Neural cell (in vitro differentiated cells): ENCODE measurements at regions not wholly inside any gene's neighbourhood (a gene's known extent, or its start where the extent isn't known, plus 50 kb on each side); places are given as distances from the start of the nearest gene placed in this dataset.

Experiments used
- H2AFZ ChIP-seq: fragments of 200-600, 300-800 bp; sonication (generic), shearing (Covaris generic); 2 replicates; pipeline ENCODE4 v1.6.0; 2014; ENCODE audit warnings: low read depth, mild to moderate bottlenecking, antibody characterized with exemption, low read length, moderate library complexity
- H3F3A ChIP-seq: fragments of 200-600 bp; shearing (Covaris generic); 2 replicates; pipeline ENCODE4 v1.6.1; 2016; ENCODE audit warnings: mild to moderate bottlenecking, moderate library complexity, mixed read lengths, antibody characterized with exemption, low read length; ENCODE audit not compliant: insufficient read depth, poor library complexity, severe bottlenecking
- H3K27ac ChIP-seq: fragments of 200-600, 300-800 bp; sonication (generic), shearing (Covaris generic); 2 replicates; pipeline ENCODE4 v1.5.1; 2014; ENCODE audit warnings: mild to moderate bottlenecking, low read length, moderate library complexity
- H3K27me3 ChIP-seq: fragments of 300-800, 200-600 bp; sonication (generic), shearing (Covaris generic); 2 replicates; pipeline ENCODE4 v1.6.0; 2014; ENCODE audit warnings: mild to moderate bottlenecking, low read depth, low read length, moderate library complexity; ENCODE audit not compliant: insufficient read depth
- H3K36me3 ChIP-seq: fragments of 300-800, 200-600 bp; sonication (generic), shearing (Covaris generic); 2 replicates; pipeline ENCODE4 v1.5.1; 2014; ENCODE audit warnings: mild to moderate bottlenecking, antibody characterized with exemption, low read length, moderate library complexity; ENCODE audit not compliant: insufficient read depth
- H3K4me2 ChIP-seq: fragments of 300-800, 200-600 bp; sonication (generic), shearing (Covaris generic); 2 replicates; pipeline ENCODE4 v1.6.0; 2014; ENCODE audit warnings: mild to moderate bottlenecking, low read length
- H3K4me3 ChIP-seq: fragments of 300-800, 200-600 bp; sonication (generic), shearing (Covaris generic); 2 replicates; pipeline ENCODE4 v1.5.1; 2014; ENCODE audit warnings: mild to moderate bottlenecking, low read length, moderate library complexity
- H3K79me2 ChIP-seq: fragments of 200-600 bp; shearing (Covaris generic); replicated peaks from 2 replicates; pipeline ENCODE4 v1.6.0; 2014; ENCODE audit warnings: mild to moderate bottlenecking, low read length, moderate library complexity; ENCODE audit not compliant: insufficient read depth
- H3K9ac ChIP-seq: fragments of 300-800, 200-600 bp; sonication (generic), shearing (Covaris generic); 2 replicates; pipeline ENCODE4 v1.6.1; 2016; ENCODE audit warnings: mild to moderate bottlenecking, low read length, mixed read lengths
- H3K9me2 ChIP-seq: fragments of 200-600 bp; shearing (Covaris generic); 2 replicates; pipeline ENCODE4 v1.6.1; 2016; ENCODE audit warnings: mild to moderate bottlenecking, low read length, mixed read lengths; ENCODE audit not compliant: insufficient read depth
- H3K9me3 ChIP-seq: fragments of 200-600, 300-800 bp; sonication (generic), shearing (Covaris generic); 2 replicates; pipeline ENCODE4 v1.6.1; 2016; ENCODE audit warnings: mild to moderate bottlenecking, mixed run types, low read length, moderate library complexity, mixed read lengths
- H4K20me1 ChIP-seq: fragments of 200-600 bp; shearing (Covaris generic); 2 replicates; pipeline ENCODE4 v1.6.1; 2016; ENCODE audit warnings: mild to moderate bottlenecking, mixed run types; ENCODE audit not compliant: insufficient read depth
- EP300 ChIP-seq: fragments of 450-650 bp; conservative IDR thresholded peaks from 2 replicates; pipeline ENCODE4 v1.6.1; 2014; ENCODE audit warnings: antibody characterized with exemption, mild to moderate bottlenecking, moderate library complexity; ENCODE audit not compliant: poor library complexity, severe bottlenecking
- EZH2 ChIP-seq: fragments of 200-600, 300-800 bp; shearing (Covaris generic), sonication (generic); IDR thresholded peaks from 2 replicates; pipeline ENCODE4 v1.6.1; 2014; ENCODE audit warnings: antibody characterized with exemption, low read length, borderline replicate concordance, mild to moderate bottlenecking; ENCODE audit not compliant: insufficient read depth, poor library complexity, severe bottlenecking
- MXI1 ChIP-seq: fragments of 450-650 bp; conservative IDR thresholded peaks from 2 replicates; pipeline ENCODE4 v1.6.1; 2014; ENCODE audit warnings: antibody characterized with exemption, mild to moderate bottlenecking; ENCODE audit not compliant: poor library complexity, severe bottlenecking
- POLR2AphosphoS5 ChIP-seq: IDR thresholded peaks from 2 replicates; pipeline ENCODE4 v1.6.1; 2012
- RAD21 ChIP-seq: fragments of 450-650 bp; conservative IDR thresholded peaks from 2 replicates; pipeline ENCODE4 v1.6.1; 2014; ENCODE audit warnings: antibody characterized with exemption, mild to moderate bottlenecking, moderate library complexity
- SMC3 ChIP-seq: fragments of 450-650 bp; conservative IDR thresholded peaks from 2 replicates; pipeline ENCODE4 v1.6.1; 2014; ENCODE audit warnings: antibody characterized with exemption, mild to moderate bottlenecking, moderate library complexity; ENCODE audit not compliant: poor library complexity
- TAF1 ChIP-seq: IDR thresholded peaks from 2 replicates; pipeline ENCODE4 v1.6.1; 2012; ENCODE audit warnings: low read depth
- TF ChIP-seq, protein P1 (sequence below): IDR thresholded peaks from 2 replicates; pipeline ENCODE4 v1.6.1; 2012; ENCODE audit warnings: borderline replicate concordance
- TF ChIP-seq, protein P2 (sequence below): fragments of 450-650 bp; IDR thresholded peaks from 2 replicates; pipeline ENCODE4 v1.5.1; 2014; ENCODE audit warnings: antibody characterized with exemption, mild to moderate bottlenecking, moderate library complexity; ENCODE audit not compliant: poor library complexity, severe bottlenecking

DNA sequence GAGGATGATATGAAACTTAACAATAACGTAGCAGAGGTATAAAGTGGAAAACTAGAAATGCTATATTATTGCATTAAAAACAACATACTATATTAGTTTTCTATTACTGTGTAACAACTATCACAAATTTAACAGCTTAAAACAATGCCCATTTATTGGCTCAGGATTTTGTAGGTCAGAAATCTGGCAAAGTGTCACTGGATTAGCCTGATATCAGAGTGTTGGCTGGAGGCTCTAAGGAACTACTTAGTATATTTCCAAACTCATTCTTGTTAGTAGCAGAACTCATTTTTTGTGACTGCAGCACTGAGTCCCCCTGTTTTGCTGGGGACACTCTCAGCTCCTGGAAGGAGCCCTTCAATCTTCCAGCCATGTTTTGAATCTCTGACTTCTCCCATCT, 306.8 kb downstream of the ETV1 start:
- H3K9me2 ChIP-seq: no peaks in the 10 kb centered on the region
- H4K20me1 ChIP-seq: no peaks in the 10 kb centered on the region
- H3K9ac ChIP-seq: no peak overlapping the region
- no peaks in the 10 kb centered on the region for H3K27me3 ChIP-seq
- H3K27ac ChIP-seq: no peak overlapping the region
- H2AFZ ChIP-seq: no peak overlapping the region
- no peak overlapping the region for H3K4me2 ChIP-seq
- H3F3A ChIP-seq: no peaks in the 10 kb centered on the region
- no peaks in the 10 kb centered on the region for H3K9me3 ChIP-seq
- no peaks in the 10 kb centered on the region for H3K79me2 ChIP-seq
- TF ChIP-seq EZH2 (no peak), POLR2AphosphoS5 (no peak), MXI1 (no peak), TAF1 (no peak), SMC3 (no peak), EP300 (no peak), RAD21 (no peak)
- TF ChIP-seq, protein P1, sequence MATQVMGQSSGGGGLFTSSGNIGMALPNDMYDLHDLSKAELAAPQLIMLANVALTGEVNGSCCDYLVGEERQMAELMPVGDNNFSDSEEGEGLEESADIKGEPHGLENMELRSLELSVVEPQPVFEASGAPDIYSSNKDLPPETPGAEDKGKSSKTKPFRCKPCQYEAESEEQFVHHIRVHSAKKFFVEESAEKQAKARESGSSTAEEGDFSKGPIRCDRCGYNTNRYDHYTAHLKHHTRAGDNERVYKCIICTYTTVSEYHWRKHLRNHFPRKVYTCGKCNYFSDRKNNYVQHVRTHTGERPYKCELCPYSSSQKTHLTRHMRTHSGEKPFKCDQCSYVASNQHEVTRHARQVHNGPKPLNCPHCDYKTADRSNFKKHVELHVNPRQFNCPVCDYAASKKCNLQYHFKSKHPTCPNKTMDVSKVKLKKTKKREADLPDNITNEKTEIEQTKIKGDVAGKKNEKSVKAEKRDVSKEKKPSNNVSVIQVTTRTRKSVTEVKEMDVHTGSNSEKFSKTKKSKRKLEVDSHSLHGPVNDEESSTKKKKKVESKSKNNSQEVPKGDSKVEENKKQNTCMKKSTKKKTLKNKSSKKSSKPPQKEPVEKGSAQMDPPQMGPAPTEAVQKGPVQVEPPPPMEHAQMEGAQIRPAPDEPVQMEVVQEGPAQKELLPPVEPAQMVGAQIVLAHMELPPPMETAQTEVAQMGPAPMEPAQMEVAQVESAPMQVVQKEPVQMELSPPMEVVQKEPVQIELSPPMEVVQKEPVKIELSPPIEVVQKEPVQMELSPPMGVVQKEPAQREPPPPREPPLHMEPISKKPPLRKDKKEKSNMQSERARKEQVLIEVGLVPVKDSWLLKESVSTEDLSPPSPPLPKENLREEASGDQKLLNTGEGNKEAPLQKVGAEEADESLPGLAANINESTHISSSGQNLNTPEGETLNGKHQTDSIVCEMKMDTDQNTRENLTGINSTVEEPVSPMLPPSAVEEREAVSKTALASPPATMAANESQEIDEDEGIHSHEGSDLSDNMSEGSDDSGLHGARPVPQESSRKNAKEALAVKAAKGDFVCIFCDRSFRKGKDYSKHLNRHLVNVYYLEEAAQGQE: no peak
- TF ChIP-seq, protein P2, sequence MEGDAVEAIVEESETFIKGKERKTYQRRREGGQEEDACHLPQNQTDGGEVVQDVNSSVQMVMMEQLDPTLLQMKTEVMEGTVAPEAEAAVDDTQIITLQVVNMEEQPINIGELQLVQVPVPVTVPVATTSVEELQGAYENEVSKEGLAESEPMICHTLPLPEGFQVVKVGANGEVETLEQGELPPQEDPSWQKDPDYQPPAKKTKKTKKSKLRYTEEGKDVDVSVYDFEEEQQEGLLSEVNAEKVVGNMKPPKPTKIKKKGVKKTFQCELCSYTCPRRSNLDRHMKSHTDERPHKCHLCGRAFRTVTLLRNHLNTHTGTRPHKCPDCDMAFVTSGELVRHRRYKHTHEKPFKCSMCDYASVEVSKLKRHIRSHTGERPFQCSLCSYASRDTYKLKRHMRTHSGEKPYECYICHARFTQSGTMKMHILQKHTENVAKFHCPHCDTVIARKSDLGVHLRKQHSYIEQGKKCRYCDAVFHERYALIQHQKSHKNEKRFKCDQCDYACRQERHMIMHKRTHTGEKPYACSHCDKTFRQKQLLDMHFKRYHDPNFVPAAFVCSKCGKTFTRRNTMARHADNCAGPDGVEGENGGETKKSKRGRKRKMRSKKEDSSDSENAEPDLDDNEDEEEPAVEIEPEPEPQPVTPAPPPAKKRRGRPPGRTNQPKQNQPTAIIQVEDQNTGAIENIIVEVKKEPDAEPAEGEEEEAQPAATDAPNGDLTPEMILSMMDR: no peak
- H3K36me3 ChIP-seq: no peaks in the 10 kb centered on the region
- no peak overlapping the region for H3K4me3 ChIP-seq

DNA sequence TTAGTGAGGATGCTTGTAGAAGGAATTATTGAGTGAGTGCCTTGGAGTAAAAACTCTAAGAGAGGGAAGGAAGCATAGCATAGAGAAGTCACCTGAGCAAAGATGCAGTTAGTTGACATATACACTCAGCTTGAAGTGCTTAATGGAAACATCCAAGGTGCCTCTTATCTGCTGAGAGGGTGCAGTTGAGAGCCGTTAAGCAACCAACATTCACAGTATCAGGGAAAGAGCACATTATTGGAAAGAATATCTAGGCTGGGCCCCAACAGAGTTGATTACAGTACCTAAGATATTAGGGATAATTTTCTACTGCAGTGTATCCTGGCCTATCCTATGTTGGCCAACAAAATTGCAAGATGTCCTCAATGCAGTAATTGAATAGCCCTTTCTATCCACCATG, 302.0 kb downstream of the ETV1 start:
- no peaks in the 10 kb centered on the region for H3K9me3 ChIP-seq
- H3K79me2 ChIP-seq: no peaks in the 10 kb centered on the region
- no peak overlapping the region for H2AFZ ChIP-seq
- H3F3A ChIP-seq: no peaks in the 10 kb centered on the region
- H3K27ac ChIP-seq: no peak overlapping the region
- H3K36me3 ChIP-seq: no peaks in the 10 kb centered on the region
- TF ChIP-seq POLR2AphosphoS5 (peak; percentile 98), MXI1 (no peak), SMC3 (no peak)
- TF ChIP-seq, protein P2: no peak
- H4K20me1 ChIP-seq: no peaks in the 10 kb centered on the region
- no peak overlapping the region for H3K4me2 ChIP-seq
- no peaks in the 10 kb centered on the region for H3K27me3 ChIP-seq
- no peak overlapping the region for H3K4me3 ChIP-seq
- no peaks in the 10 kb centered on the region for H3K9me2 ChIP-seq
- no peak overlapping the region for H3K9ac ChIP-seq
